ENCODE measurements at regions not wholly inside any gene's neighbourhood (a gene's known extent, or its start where the extent isn't known, plus 50 kb on each side); places are given as distances from the start of the nearest gene placed in this dataset.

DNA sequence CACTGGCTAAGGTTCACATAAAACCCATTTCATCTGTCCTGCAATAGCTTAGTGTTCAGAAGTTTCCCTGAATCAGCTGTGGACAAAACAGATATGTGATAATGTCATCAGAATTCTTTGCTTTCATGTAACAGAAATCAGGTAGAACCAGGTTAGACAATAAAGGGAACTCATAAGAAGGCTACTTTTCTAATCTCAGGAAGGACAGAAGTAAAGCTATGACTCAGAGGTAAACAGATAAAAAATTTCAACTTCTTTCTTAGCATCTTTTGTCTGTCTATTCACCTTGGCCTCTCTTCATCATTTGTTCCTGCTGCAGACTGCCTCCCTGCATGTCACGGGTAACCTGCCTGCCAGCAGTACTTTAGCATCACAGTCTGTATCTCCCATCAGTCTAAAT lies 643.1 kb downstream of the MECOM start:
- TF ChIP-seq U2AF2 (IDR thresholded peaks at IDR 0.05; ENCODE audit: low read depth, low read length) = no peak
- TF ChIP-seq, protein P1, sequence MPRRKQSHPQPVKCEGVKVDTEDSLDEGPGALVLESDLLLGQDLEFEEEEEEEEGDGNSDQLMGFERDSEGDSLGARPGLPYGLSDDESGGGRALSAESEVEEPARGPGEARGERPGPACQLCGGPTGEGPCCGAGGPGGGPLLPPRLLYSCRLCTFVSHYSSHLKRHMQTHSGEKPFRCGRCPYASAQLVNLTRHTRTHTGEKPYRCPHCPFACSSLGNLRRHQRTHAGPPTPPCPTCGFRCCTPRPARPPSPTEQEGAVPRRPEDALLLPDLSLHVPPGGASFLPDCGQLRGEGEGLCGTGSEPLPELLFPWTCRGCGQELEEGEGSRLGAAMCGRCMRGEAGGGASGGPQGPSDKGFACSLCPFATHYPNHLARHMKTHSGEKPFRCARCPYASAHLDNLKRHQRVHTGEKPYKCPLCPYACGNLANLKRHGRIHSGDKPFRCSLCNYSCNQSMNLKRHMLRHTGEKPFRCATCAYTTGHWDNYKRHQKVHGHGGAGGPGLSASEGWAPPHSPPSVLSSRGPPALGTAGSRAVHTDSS (CRISPR knock-in tag; conservative IDR thresholded peaks at IDR 0.05) = no peak
- no peak for TF ChIP-seq DPF2 (CRISPR knock-in tag; IDR thresholded peaks at IDR 0.05; ENCODE audit: borderline replicate concordance, low read depth)
- TF ChIP-seq KAT2B (IDR thresholded peaks at IDR 0.05; ENCODE audit: borderline replicate concordance, low read depth, low read length) = no peak
- no peak for TF ChIP-seq CEBPB (IDR thresholded peaks at IDR 0.05; ENCODE audit: borderline replicate concordance, low read depth, low read length)
- no peak for TF ChIP-seq KLF9 (CRISPR knock-in tag; IDR thresholded peaks at IDR 0.05; ENCODE audit: low read depth)
- TF ChIP-seq, protein P2, sequence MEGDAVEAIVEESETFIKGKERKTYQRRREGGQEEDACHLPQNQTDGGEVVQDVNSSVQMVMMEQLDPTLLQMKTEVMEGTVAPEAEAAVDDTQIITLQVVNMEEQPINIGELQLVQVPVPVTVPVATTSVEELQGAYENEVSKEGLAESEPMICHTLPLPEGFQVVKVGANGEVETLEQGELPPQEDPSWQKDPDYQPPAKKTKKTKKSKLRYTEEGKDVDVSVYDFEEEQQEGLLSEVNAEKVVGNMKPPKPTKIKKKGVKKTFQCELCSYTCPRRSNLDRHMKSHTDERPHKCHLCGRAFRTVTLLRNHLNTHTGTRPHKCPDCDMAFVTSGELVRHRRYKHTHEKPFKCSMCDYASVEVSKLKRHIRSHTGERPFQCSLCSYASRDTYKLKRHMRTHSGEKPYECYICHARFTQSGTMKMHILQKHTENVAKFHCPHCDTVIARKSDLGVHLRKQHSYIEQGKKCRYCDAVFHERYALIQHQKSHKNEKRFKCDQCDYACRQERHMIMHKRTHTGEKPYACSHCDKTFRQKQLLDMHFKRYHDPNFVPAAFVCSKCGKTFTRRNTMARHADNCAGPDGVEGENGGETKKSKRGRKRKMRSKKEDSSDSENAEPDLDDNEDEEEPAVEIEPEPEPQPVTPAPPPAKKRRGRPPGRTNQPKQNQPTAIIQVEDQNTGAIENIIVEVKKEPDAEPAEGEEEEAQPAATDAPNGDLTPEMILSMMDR (CRISPR knock-in tag; IDR thresholded peaks at IDR 0.05) = no peak
